Endothelial cell of umbilical vein (primary cell): ENCODE measurements at regions not wholly inside any gene's neighbourhood (a gene's known extent, or its start where the extent isn't known, plus 50 kb on each side); places are given as distances from the start of the nearest gene placed in this dataset.

ENCODE experiments used
- BruUV-seq: library from RNA; stranded (reverse); fragments of 400-500 nt; replicated peaks from 2 replicates; lab custom pipeline; 2021; lab: Mats Ljungman, UMichigan
- CTCF ChIA-PET: fragments of 300-600, 350-600 bp; sonication (Branson Sonifier 250); formaldehyde crosslinking; loops from one replicate; lab custom pipeline; 2021; ENCODE audit warnings: antibody characterized with exemption, inconsistent platforms; lab: Charles Lee
- POLR2A ChIA-PET: fragments of 300-600, 350-600 bp; sonication (Branson Sonifier 250); formaldehyde crosslinking; loops from one replicate; lab custom pipeline; 2021; ENCODE audit warnings: antibody characterized with exemption, inconsistent platforms; lab: Charles Lee
- DNase-seq: peaks from one replicate; pipeline ENCODE4 v3.0.0-alpha.2; 2011; ENCODE audit warnings: low read depth, low spot score
- FAIRE-seq: peaks from 2 replicates; lab custom pipeline; 2011; peaks lifted over from hg19 to GRCh38; lab: Jason Lieb, UNC
- H2AFZ ChIP-seq: 2 replicates; pipeline ENCODE4 v1.6.0; 2012; ENCODE audit warnings: low read depth, low read length, control low read depth, inconsistent platforms
- H3K27ac ChIP-seq: 2 replicates; pipeline ENCODE4 v1.5.1; 2011; ENCODE audit warnings: low read depth, mild to moderate bottlenecking, control low read depth, low read length, moderate library complexity; ENCODE audit not compliant: insufficient read depth
- H3K27me3 ChIP-seq, 2 experiments: 2 replicates each; pipeline versions ENCODE4 v1.6.0 to v1.6.1; 2011; ENCODE audit warnings: low read length in 2 of 2, mixed read lengths in 1 of 2; ENCODE audit not compliant: control insufficient read depth in 2 of 2, insufficient read depth in 2 of 2
- H3K36me3 ChIP-seq, 2 experiments: 2 replicates in 1 of 2; 3 replicates in 1 of 2; pipeline ENCODE4 v1.5.1; 2011; ENCODE audit warnings: low read length in 2 of 2, mild to moderate bottlenecking in 1 of 2, moderate library complexity in 1 of 2; ENCODE audit not compliant: control insufficient read depth in 2 of 2, insufficient read depth in 2 of 2; ENCODE audit errors: extremely low read depth in 1 of 2
- H3K4me1 ChIP-seq: 3 replicates; pipeline ENCODE4 v1.5.1; 2011; ENCODE audit warnings: mild to moderate bottlenecking, low read length; ENCODE audit not compliant: control insufficient read depth, insufficient read depth; ENCODE audit errors: extremely low read depth
- H3K4me2 ChIP-seq: 2 replicates; pipeline ENCODE4 v1.6.1; 2011; ENCODE audit warnings: low read length, control low read depth, mixed read lengths; ENCODE audit not compliant: insufficient read depth
- H3K4me3 ChIP-seq, 3 experiments: fragments of 200-600 bp in 1 of 3; sonication (generic), shearing (Covaris generic) in 1 of 3; replicated peaks in 1 of 3; 2 replicates each; pipeline ENCODE4 v1.5.1; 2011 to 2016; ENCODE audit warnings: control low read depth in 3 of 3, low read length in 3 of 3, mild to moderate bottlenecking in 2 of 3, inconsistent platforms in 1 of 3, low read depth in 1 of 3, moderate library complexity in 1 of 3; ENCODE audit not compliant: insufficient read depth in 1 of 3
- H3K79me2 ChIP-seq: 2 replicates; pipeline ENCODE4 v1.6.0; 2012; ENCODE audit warnings: low read length, inconsistent platforms; ENCODE audit not compliant: control insufficient read depth, insufficient read depth
- H3K9ac ChIP-seq: replicated peaks from 2 replicates; pipeline ENCODE3; 2011; ENCODE audit warnings: low read length, control low read depth; ENCODE audit not compliant: insufficient read depth; ENCODE audit errors: extremely low read depth
- H3K9me1 ChIP-seq: replicated peaks from 3 replicates; pipeline ENCODE4 v1.6.0; 2011; ENCODE audit warnings: mild to moderate bottlenecking, low read length; ENCODE audit not compliant: control insufficient read depth, insufficient read depth; ENCODE audit errors: extremely low read depth
- H3K9me3 ChIP-seq: replicated peaks from 2 replicates; pipeline ENCODE4 v1.5.1; 2012; ENCODE audit warnings: low read length, inconsistent platforms; ENCODE audit not compliant: control insufficient read depth, insufficient read depth
- H4K20me1 ChIP-seq: replicated peaks from 2 replicates; pipeline ENCODE3; 2011; ENCODE audit warnings: mild to moderate bottlenecking, low read length; ENCODE audit not compliant: control insufficient read depth, insufficient read depth; ENCODE audit errors: extremely low read depth
- CTCF ChIP-seq, 2 donors: IDR thresholded peaks; 1 replicate in 1 of 2; 2 replicates in 1 of 2; pipeline ENCODE4 v1.5.1; 2011; ENCODE audit warnings: low read length in 2 of 2, mild to moderate bottlenecking in 2 of 2, moderate library complexity in 2 of 2, control low read depth in 1 of 2, inconsistent platforms in 1 of 2, low read depth in 1 of 2; ENCODE audit not compliant: insufficient read depth in 1 of 2; ENCODE audit errors: extremely low read depth in 1 of 2
- EZH2 ChIP-seq: IDR thresholded peaks from 2 replicates; pipeline ENCODE4 v1.6.1; 2012; ENCODE audit warnings: borderline replicate concordance, low read depth, mild to moderate bottlenecking, moderate library complexity, low read length, inconsistent platforms; ENCODE audit not compliant: severe bottlenecking
- FOS ChIP-seq: IDR thresholded peaks from 2 replicates; pipeline ENCODE4 v1.6.1; 2011; ENCODE audit warnings: mild to moderate bottlenecking, low read length, moderate library complexity, borderline replicate concordance; ENCODE audit not compliant: insufficient read depth
- GATA2 ChIP-seq: IDR thresholded peaks from 2 replicates; pipeline ENCODE4 v1.7.0; 2011; ENCODE audit warnings: low read depth, mild to moderate bottlenecking, moderate library complexity, mixed read lengths, low read length; ENCODE audit not compliant: insufficient read length, insufficient read depth
- JUN ChIP-seq: IDR thresholded peaks from 2 replicates; pipeline ENCODE4 v1.6.1; 2011; ENCODE audit warnings: borderline replicate concordance, low read depth; ENCODE audit not compliant: insufficient read length, insufficient read depth
- MAX ChIP-seq: IDR thresholded peaks from 2 replicates; pipeline ENCODE4 v1.6.1; 2011; ENCODE audit not compliant: insufficient read depth, insufficient read length
- MYC ChIP-seq: IDR thresholded peaks from one replicate; pipeline ENCODE4 v1.6.1; 2011; ENCODE audit warnings: mild to moderate bottlenecking, low read depth, low read length
- POLR2A ChIP-seq: IDR thresholded peaks from 2 replicates; pipeline ENCODE4 v1.6.1; 2012; ENCODE audit warnings: low read depth, mild to moderate bottlenecking, control low read depth, low read length
- POLR2AphosphoS5 ChIP-seq: IDR thresholded peaks from 2 replicates; pipeline ENCODE4 v1.6.1; 2012; ENCODE audit warnings: low read depth, mild to moderate bottlenecking, control low read depth, low read length, moderate library complexity; ENCODE audit not compliant: insufficient read depth
- dilution Hi-C: fragments of 300-500 bp; cut with MboI; formaldehyde crosslinking; loops from one replicate; pipeline ENCODE4 v1.15.0; 2019; ENCODE audit warnings: low sequenced_read_pairs; ENCODE audit not compliant: extremely low pct_ligation_motif_present
- intact Hi-C: fragments of 100-400 bp; cut with micrococcal nuclease; formaldehyde crosslinking; loops from one replicate; pipeline ENCODE4 v1.10.0; 2022

- no peaks in the 10 kb centered on the region for H4K20me1 ChIP-seq
- no peak overlapping the region for H3K4me2 ChIP-seq
- POLR2A ChIA-PET, result no interaction called here
- no peaks in the 10 kb centered on the region for H3K4me1 ChIP-seq
- no peaks in the 10 kb centered on the region for H3K36me3 ChIP-seq
- no peak for TF ChIP-seq POLR2A
- TF ChIP-seq EZH2, result no peak
- no peak for TF ChIP-seq GATA2
- no peak for TF ChIP-seq POLR2AphosphoS5
- no peak for TF ChIP-seq JUN
- TF ChIP-seq CTCF (IDR thresholded peaks at IDR 0.05; ENCODE audit: extremely low read depth in 1 of 2, insufficient read depth in 1 of 2, low read depth in 1 of 2, low read length in 2 of 2), result no peak
- TF ChIP-seq MYC, result no peak
- TF ChIP-seq FOS, result no peak
- no peak for TF ChIP-seq MAX
- H3K79me2 ChIP-seq, result no peaks in the 10 kb centered on the region
- no peak overlapping the region for H3K4me3 ChIP-seq
- CTCF ChIA-PET, result interaction anchor here (1.4 kb wide), 1 partner anchor 71 kb away, joined by 3 read pairs; no protein-coding TSS in a partner anchor
- DNase-seq (no peak), FAIRE-seq (no peak)
- intact Hi-C loops, result no loop called here
- no TSS peak for BruUV-seq
- no peak overlapping the region for H3K27ac ChIP-seq
- no peaks in the 10 kb centered on the region for H3K27me3 ChIP-seq
- no peak overlapping the region for H3K9ac ChIP-seq
- H2AFZ ChIP-seq, result no peak overlapping the region
- no peaks in the 10 kb centered on the region for H3K9me1 ChIP-seq
- dilution Hi-C loops, result no loop called here
- H3K9me3 ChIP-seq, result no peaks in the 10 kb centered on the region
Observed at GRCh38 chr3:176867681-176868663, 329.3 kb downstream of the TBL1XR1 start.
